ENCODE measurements at regions not wholly inside any gene's neighbourhood (a gene's known extent, or its start where the extent isn't known, plus 50 kb on each side); places are given as distances from the start of the nearest gene placed in this dataset.
"Not testable (repeated sequence)": the region's sequence is repeated elsewhere in the genome, so short reads cannot be mapped to it uniquely, and the experiment has no call there.

GRCh38 chr17:13884347-13884746 lies 185.0 kb upstream of the COX10 start:
- Histone ChIP-seq H3K4me1 (no peaks in the 10 kb centered on the region), H3K4me2 (ENCODE audit: low read length) (no peak overlapping the region), H3K27ac (no peak overlapping the region), H3K9ac (no peak overlapping the region), H3K36me3 (ENCODE audit: control insufficient read depth, insufficient read depth, low read length) (no peaks in the 10 kb centered on the region), H3K4me3 (ENCODE audit: low read depth, low read length) (no peak overlapping the region), H3K27me3 (ENCODE audit: control insufficient read depth, insufficient read depth, low read length) (no peaks in the 10 kb centered on the region), H2AFZ (no peak overlapping the region), H3K9me3 (ENCODE audit: control insufficient read depth, low read length) (no peaks in the 10 kb centered on the region), H3K79me2 (no peaks in the 10 kb centered on the region)
- TF ChIP-seq, protein P1, sequence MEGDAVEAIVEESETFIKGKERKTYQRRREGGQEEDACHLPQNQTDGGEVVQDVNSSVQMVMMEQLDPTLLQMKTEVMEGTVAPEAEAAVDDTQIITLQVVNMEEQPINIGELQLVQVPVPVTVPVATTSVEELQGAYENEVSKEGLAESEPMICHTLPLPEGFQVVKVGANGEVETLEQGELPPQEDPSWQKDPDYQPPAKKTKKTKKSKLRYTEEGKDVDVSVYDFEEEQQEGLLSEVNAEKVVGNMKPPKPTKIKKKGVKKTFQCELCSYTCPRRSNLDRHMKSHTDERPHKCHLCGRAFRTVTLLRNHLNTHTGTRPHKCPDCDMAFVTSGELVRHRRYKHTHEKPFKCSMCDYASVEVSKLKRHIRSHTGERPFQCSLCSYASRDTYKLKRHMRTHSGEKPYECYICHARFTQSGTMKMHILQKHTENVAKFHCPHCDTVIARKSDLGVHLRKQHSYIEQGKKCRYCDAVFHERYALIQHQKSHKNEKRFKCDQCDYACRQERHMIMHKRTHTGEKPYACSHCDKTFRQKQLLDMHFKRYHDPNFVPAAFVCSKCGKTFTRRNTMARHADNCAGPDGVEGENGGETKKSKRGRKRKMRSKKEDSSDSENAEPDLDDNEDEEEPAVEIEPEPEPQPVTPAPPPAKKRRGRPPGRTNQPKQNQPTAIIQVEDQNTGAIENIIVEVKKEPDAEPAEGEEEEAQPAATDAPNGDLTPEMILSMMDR (IDR thresholded peaks at IDR 0.05), result no peak

DNA sequence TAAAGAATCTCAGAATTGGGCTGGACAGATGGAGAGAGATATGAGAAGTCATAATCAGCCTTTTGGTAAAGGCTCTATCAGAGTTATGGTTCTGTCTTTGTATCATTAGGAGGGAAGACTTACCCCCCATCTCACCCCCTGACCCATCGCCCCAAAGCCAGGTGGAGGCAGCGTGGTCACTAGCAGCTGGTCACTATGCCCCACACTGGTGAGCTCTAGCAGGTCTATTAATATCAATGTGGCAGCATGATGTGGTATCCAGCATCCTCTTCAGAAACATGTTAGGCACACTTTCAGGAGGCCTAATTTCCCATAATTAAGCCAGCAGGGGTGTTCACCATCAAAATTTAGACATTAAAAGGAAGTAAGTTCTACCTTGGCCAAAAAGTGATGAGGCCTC lies 183.8 kb upstream of the COX10 start:
- no peak overlapping the region for H3K4me2 ChIP-seq (ENCODE audit: low read length)
- no peak overlapping the region for H2AFZ ChIP-seq
- H3K9ac ChIP-seq, result no peak overlapping the region
- no peaks in the 10 kb centered on the region for H3K79me2 ChIP-seq
- TF ChIP-seq, protein P1 (IDR thresholded peaks at IDR 0.05), result no peak
- H3K4me1 ChIP-seq, result no peaks in the 10 kb centered on the region
- H3K36me3 ChIP-seq (ENCODE audit: control insufficient read depth, insufficient read depth, low read length), result no peaks in the 10 kb centered on the region
- H3K27ac ChIP-seq, result no peak overlapping the region
- no peaks in the 10 kb centered on the region for H3K9me3 ChIP-seq (ENCODE audit: control insufficient read depth, low read length)
- H3K4me3 ChIP-seq (ENCODE audit: low read depth, low read length), result no peak overlapping the region
- no peaks in the 10 kb centered on the region for H3K27me3 ChIP-seq (ENCODE audit: control insufficient read depth, insufficient read depth, low read length)

DNA sequence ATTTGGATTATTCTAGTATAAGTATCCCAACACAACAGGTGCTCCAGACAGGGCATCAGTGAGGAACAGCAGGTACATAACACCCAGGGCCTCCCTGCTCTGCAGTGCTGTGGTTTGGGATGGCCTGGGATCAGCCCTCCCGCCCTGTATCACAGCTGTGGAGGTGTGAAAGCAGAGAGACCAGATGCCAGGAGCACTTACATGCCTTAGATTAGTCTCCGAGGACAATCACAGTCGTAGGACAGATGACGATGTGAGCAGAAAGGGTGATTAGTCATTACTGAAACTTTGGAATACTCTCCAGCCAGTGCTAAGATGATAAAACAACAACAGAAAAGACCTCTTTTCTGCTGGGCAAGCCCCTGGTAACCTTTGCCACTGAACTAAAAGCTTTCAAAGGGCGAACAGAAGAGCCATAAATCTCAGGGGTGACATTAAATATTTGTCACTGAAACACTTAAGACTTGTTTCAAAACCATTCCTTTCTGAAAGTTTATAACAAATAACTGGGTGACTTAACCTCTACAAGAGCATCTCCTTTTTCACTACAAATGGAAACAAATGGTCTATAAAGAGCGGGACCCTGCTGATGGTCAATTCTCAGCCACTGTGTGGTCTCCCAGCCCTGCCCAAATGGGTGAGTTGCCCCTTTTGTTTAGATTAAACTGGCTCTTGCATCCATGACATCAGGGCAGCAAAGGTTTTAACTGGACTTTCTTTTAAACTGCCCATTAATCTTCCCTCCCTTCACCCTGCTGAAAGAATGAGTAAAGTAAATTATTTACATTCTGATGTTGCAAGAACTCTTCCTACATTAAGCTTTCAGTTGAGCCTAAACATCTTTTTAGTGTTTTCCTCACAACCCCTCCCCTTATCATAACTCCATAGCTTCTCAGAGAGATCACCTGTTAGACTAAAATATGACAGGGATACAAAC lies 183.1 kb upstream of the COX10 start:
- Histone ChIP-seq H3K27ac (no peak overlapping the region), H3K9me3 (ENCODE audit: control insufficient read depth, low read length) (no peaks in the 10 kb centered on the region), H3K9ac (no peak overlapping the region), H3K4me2 (ENCODE audit: low read length) (no peak overlapping the region), H3K79me2 (no peaks in the 10 kb centered on the region), H2AFZ (no peak overlapping the region), H3K4me3 (ENCODE audit: low read depth, low read length) (no peak overlapping the region), H3K36me3 (ENCODE audit: control insufficient read depth, insufficient read depth, low read length) (no peaks in the 10 kb centered on the region), H3K27me3 (ENCODE audit: control insufficient read depth, insufficient read depth, low read length) (no peaks in the 10 kb centered on the region), H3K4me1 (no peaks in the 10 kb centered on the region)
- TF ChIP-seq, protein P1 (IDR thresholded peaks at IDR 0.05), result no peak

GRCh38 chr17:13888056-13888609 lies 181.2 kb upstream of the COX10 start:
- H3K79me2 ChIP-seq, result no peaks in the 10 kb centered on the region
- no peaks in the 10 kb centered on the region for H3K9me3 ChIP-seq (ENCODE audit: control insufficient read depth, low read length)
- H3K4me1 ChIP-seq, result no peaks in the 10 kb centered on the region
- H3K4me2 ChIP-seq (ENCODE audit: low read length), result no peak overlapping the region
- no peak overlapping the region for H3K9ac ChIP-seq
- no peak overlapping the region for H2AFZ ChIP-seq
- no peak overlapping the region for H3K4me3 ChIP-seq (ENCODE audit: low read depth, low read length)
- H3K27ac ChIP-seq, result no peak overlapping the region
- H3K36me3 ChIP-seq (ENCODE audit: control insufficient read depth, insufficient read depth, low read length), result no peaks in the 10 kb centered on the region
- H3K27me3 ChIP-seq (ENCODE audit: control insufficient read depth, insufficient read depth, low read length), result no peaks in the 10 kb centered on the region
- TF ChIP-seq, protein P1 (IDR thresholded peaks at IDR 0.05), result no peak

- H3K27ac ChIP-seq; H3K4me1 ChIP-seq; H3K27me3 ChIP-seq (ENCODE audit: control insufficient read depth, insufficient read depth, low read length); H3K4me3 ChIP-seq (ENCODE audit: low read depth, low read length); H3K36me3 ChIP-seq (ENCODE audit: control insufficient read depth, insufficient read depth, low read length); H3K9ac ChIP-seq; H2AFZ ChIP-seq; H3K79me2 ChIP-seq; H3K4me2 ChIP-seq (ENCODE audit: low read length); H3K9me3 ChIP-seq (ENCODE audit: control insufficient read depth, low read length): not testable (repeated sequence)
Observed at GRCh38 chr17:13908971-13909370, 160.3 kb upstream of the COX10 start.
